Endothelial cell (in vitro differentiated cells): ENCODE measurements at regions not wholly inside any gene's neighbourhood (a gene's known extent, or its start where the extent isn't known, plus 50 kb on each side); places are given as distances from the start of the nearest gene placed in this dataset.

Experiments
- DNase-seq: peaks from one replicate; pipeline ENCODE4 v3.0.0; 2021; ENCODE audit warnings: low spot score
- H3K27ac Mint-ChIP-seq: one replicate; pipeline ENCODE4 v1.8.0; 2021; ENCODE audit warnings: mixed read lengths, inconsistent platforms; ENCODE audit not compliant: unreplicated experiment
- H3K27me3 Mint-ChIP-seq: one replicate; pipeline ENCODE4 v1.8.0; 2021; ENCODE audit warnings: mild to moderate bottlenecking, moderate library complexity, mixed read lengths, inconsistent platforms; ENCODE audit not compliant: unreplicated experiment
- H3K36me3 Mint-ChIP-seq: one replicate; pipeline ENCODE4 v1.8.0; 2021; ENCODE audit warnings: mild to moderate bottlenecking, low read depth, mixed read lengths, inconsistent platforms; ENCODE audit not compliant: unreplicated experiment
- H3K4me1 Mint-ChIP-seq: one replicate; pipeline ENCODE4 v1.8.0; 2021; ENCODE audit warnings: mild to moderate bottlenecking, mixed read lengths, inconsistent platforms; ENCODE audit not compliant: unreplicated experiment
- H3K4me3 Mint-ChIP-seq: one replicate; pipeline ENCODE4 v1.8.0; 2021; ENCODE audit warnings: mild to moderate bottlenecking, mixed read lengths, inconsistent platforms; ENCODE audit not compliant: unreplicated experiment
- H3K9me3 Mint-ChIP-seq: one replicate; pipeline ENCODE4 v1.8.0; 2021; ENCODE audit warnings: mixed read lengths, inconsistent platforms; ENCODE audit not compliant: unreplicated experiment
- TF ChIP-seq, protein P1 (sequence below): fragments of 200-600 bp; sonication (generic); IDR thresholded peaks from one replicate; pipeline ENCODE4 v1.5.0; 2021; ENCODE audit warnings: antibody characterized with exemption; ENCODE audit not compliant: unreplicated experiment

DNA sequence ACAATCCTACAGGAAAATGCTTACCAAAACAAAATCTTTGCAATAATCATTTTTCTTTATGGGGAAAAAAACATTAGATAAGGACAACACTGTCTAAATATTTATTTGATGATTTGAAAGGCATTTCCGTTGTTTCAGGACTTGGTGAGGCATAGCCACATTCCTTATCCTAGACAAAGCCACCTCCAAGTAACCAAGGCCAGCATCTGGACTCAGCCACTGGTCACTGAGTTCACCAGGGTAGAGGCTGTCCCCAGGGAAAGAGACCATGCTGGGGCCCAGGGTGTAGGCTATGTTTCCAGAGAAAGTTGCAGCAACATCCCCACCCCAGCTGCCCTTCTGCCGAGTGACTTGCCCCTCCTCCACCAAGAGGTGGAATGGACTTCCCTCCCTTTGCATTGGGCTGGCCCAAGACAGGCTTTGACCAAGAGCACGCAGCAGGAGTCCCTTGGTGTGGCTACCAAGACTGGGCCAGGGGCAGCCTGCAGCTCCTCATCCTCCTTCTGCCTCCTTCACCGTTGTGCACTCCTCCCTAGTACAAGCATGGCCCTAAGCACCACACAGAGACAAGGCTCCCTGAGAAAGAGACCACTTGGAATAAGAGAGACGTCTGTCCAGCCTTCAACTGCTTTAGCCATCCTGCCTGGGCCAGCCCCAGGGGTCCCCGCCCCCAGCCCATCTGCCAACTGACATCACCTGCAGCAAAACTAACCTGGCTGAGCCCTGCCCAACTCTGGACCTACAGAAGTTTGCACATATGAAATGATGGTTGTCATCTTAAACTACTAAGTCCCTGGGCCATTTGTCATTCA is 68.1 kb upstream of the SPIN1 start:
- TF ChIP-seq, protein P1, sequence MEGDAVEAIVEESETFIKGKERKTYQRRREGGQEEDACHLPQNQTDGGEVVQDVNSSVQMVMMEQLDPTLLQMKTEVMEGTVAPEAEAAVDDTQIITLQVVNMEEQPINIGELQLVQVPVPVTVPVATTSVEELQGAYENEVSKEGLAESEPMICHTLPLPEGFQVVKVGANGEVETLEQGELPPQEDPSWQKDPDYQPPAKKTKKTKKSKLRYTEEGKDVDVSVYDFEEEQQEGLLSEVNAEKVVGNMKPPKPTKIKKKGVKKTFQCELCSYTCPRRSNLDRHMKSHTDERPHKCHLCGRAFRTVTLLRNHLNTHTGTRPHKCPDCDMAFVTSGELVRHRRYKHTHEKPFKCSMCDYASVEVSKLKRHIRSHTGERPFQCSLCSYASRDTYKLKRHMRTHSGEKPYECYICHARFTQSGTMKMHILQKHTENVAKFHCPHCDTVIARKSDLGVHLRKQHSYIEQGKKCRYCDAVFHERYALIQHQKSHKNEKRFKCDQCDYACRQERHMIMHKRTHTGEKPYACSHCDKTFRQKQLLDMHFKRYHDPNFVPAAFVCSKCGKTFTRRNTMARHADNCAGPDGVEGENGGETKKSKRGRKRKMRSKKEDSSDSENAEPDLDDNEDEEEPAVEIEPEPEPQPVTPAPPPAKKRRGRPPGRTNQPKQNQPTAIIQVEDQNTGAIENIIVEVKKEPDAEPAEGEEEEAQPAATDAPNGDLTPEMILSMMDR: no peak
- Mint-ChIP-seq H3K9me3 (no peaks in the 10 kb centered on the region), H3K4me1 (peaks cover 6% of the 10 kb centered on the region), H3K36me3 (no peaks in the 10 kb centered on the region), H3K27me3 (no peaks in the 10 kb centered on the region), H3K4me3 (no peak overlapping the region), H3K27ac (no peak overlapping the region)
- DNase-seq: no peak

DNA sequence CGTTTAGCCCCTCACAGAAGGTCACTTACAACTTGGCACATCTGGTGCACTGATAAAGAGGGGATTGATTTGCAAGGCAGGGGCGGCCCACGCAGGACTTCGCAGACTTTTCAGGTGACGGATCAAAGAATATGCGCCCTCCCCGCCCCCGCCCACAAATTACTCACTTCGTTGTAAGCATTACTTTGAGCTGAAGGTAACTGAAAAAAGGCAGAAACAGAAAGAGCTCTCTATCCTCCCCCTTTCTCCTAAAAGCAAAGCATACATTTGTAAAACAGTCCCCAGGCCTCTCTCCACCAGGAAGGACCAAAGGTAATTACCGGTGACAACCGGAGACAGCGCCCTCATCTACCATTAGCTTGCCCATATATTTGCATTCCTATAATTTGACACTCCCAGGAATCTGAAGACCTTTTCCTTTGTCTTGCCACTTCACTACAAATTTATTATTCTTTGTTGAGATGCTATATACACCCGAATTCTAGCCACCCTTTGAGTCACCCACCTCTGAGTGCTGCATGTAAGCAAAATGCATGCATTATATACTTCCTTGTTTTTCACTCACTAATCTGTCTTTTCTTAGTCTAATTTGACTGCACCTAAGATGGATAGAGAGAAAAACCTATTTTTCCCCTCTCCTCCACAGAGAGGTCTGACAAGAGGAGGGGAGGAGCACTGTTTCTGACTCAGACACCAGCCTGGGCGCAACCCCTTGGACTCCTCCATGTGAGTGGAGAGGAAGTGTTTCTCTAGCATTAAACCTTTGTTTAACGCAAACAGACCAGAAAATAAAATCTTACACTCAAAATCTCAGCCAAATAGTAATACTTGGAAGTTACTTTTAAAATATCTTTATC is 74.7 kb upstream of the SPIN1 start:
- no peaks in the 10 kb centered on the region for H3K9me3 Mint-ChIP-seq
- no peak for DNase-seq
- peaks cover 5% of the 10 kb centered on the region for H3K4me1 Mint-ChIP-seq
- H3K27me3 Mint-ChIP-seq: no peaks in the 10 kb centered on the region
- no peak overlapping the region for H3K27ac Mint-ChIP-seq
- H3K4me3 Mint-ChIP-seq: no peak overlapping the region
- TF ChIP-seq, protein P1: no peak
- H3K36me3 Mint-ChIP-seq: no peaks in the 10 kb centered on the region

DNA sequence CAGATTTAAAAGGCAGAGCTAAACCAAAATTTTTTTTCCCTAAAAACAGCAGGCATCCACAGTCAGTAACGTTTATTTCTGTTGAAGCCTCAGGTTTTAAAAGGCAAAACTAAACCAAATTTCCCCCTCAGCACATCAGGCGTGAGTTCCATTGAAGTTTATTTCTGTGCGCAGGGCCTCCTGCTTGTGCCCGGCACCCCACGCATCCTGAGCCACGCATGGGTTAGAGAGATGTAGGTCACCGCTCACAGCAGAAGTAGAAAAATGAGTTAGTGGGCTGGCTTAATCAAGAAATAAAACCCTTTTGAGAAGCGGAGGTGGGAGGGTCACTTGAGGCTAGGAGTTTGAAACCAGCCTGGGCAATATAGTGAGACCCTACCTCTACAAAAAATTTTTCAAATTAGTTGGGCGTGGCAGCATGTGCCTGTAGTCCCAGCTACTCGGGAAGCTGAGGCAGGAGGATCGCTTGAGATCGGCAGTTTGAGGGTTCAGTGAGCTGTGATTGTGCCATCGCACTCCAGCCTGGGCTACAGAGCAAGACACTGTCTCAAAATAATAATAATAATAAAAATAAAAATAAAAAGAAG is 75.6 kb upstream of the SPIN1 start:
- Mint-ChIP-seq H3K4me1 (peaks cover 5% of the 10 kb centered on the region), H3K9me3 (no peaks in the 10 kb centered on the region), H3K36me3 (no peaks in the 10 kb centered on the region), H3K27me3 (no peaks in the 10 kb centered on the region), H3K27ac (no peak overlapping the region), H3K4me3 (no peak overlapping the region)
- no peak for DNase-seq
- TF ChIP-seq, protein P1: no peak

DNA sequence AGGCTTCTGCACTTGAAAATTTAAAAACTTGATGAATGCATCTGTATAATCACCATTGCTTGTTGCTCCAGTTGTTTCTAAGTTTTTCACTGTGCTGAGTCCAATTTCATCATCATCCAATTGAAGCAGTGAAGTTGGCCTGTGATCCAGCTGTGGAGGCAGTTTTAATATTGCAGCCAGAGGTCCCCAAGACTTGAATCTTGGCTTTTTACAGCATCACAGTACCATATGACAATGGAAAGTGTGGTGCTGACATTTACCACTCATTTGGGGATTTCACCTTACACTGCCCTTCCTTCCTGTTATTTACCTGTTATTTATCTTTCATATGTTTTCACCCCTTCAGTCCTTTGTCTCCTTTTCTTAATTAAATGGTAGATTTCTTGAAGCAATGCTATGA is 76.2 kb upstream of the SPIN1 start:
- H3K9me3 Mint-ChIP-seq: no peaks in the 10 kb centered on the region
- no peaks in the 10 kb centered on the region for H3K36me3 Mint-ChIP-seq
- TF ChIP-seq, protein P1: no peak
- H3K4me1 Mint-ChIP-seq: peaks cover 5% of the 10 kb centered on the region
- no peak overlapping the region for H3K4me3 Mint-ChIP-seq
- no peaks in the 10 kb centered on the region for H3K27me3 Mint-ChIP-seq
- DNase-seq: no peak
- no peak overlapping the region for H3K27ac Mint-ChIP-seq
